ENCODE measurements at regions not wholly inside any gene's neighbourhood (a gene's known extent, or its start where the extent isn't known, plus 50 kb on each side); places are given as distances from the start of the nearest gene placed in this dataset.

DNA sequence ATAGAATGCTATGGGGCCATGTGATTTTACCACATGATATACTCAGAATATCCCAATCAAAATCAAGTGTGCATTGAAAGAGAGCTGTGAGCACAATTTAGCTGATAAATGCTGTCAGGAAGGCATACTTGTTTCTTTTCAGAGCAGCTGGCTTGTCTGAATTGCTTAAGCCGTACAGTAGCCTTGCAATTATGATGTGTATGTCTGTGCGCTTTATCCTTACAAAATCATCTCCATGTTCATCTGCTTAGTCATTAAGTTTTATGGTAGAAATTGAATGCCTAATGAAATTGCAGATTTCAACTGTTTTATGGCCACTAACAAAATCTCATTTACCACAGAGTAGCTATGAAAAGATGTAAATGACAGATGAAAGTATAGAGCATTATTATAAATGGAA is 346.0 kb upstream of the DLGAP1 start:
- H3K27me3 ChIP-seq (ENCODE audit: insufficient read depth, poor library complexity, severe bottlenecking) = no peaks in the 10 kb centered on the region
- H3K4me3 ChIP-seq (replicated peaks; ENCODE audit: insufficient read depth, low read length) = no peak overlapping the region
- no peak for DNase-seq (ENCODE audit: low read depth in 1 of 2, low spot score in 1 of 2)
- no peak overlapping the region for H3K27ac ChIP-seq (replicated peaks)
- TF ChIP-seq, protein P1, sequence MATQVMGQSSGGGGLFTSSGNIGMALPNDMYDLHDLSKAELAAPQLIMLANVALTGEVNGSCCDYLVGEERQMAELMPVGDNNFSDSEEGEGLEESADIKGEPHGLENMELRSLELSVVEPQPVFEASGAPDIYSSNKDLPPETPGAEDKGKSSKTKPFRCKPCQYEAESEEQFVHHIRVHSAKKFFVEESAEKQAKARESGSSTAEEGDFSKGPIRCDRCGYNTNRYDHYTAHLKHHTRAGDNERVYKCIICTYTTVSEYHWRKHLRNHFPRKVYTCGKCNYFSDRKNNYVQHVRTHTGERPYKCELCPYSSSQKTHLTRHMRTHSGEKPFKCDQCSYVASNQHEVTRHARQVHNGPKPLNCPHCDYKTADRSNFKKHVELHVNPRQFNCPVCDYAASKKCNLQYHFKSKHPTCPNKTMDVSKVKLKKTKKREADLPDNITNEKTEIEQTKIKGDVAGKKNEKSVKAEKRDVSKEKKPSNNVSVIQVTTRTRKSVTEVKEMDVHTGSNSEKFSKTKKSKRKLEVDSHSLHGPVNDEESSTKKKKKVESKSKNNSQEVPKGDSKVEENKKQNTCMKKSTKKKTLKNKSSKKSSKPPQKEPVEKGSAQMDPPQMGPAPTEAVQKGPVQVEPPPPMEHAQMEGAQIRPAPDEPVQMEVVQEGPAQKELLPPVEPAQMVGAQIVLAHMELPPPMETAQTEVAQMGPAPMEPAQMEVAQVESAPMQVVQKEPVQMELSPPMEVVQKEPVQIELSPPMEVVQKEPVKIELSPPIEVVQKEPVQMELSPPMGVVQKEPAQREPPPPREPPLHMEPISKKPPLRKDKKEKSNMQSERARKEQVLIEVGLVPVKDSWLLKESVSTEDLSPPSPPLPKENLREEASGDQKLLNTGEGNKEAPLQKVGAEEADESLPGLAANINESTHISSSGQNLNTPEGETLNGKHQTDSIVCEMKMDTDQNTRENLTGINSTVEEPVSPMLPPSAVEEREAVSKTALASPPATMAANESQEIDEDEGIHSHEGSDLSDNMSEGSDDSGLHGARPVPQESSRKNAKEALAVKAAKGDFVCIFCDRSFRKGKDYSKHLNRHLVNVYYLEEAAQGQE (IDR thresholded peaks at IDR 0.05; ENCODE audit: insufficient replicate concordance, low read depth) = no peak

DNA sequence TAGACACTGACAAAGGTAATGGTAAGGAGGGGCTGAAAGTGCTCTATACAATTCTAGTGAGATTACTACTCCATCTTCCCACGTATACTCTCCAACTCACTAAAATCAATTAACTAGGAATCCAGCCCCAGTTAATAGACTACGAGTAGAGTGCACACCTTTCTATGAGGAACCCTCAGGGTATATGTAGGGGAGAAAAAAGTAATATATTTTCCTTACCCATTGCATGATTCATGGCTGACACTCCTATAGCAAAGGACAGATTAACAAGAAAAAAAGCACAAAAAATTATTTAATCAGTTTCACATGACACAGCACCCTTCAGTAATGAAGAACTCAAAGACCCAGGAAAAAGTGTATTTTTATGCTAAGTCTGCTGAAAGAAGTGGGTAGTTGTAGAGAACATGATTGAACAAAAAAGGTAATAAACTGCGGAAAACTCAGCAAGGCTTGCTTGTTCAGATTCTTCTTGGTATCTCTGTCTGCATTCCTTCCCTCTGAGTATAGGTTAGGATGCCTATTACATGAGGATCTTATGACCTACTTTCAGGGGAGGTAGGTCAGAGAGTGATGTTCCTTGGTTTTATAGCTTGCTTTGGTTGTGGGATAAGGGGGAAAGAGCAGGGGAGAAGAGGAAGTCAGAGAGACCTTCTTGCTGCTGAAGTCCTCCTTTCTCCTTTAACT is 342.0 kb upstream of the DLGAP1 start:
- no peak overlapping the region for H3K4me3 ChIP-seq (replicated peaks; ENCODE audit: insufficient read depth, low read length)
- TF ChIP-seq, protein P1 (IDR thresholded peaks at IDR 0.05; ENCODE audit: insufficient replicate concordance, low read depth) = no peak
- no peak for TF ChIP-seq SPI1 (IDR thresholded peaks at IDR 0.05; ENCODE audit: borderline replicate concordance, low read depth)
- TF ChIP-seq GABPA (IDR thresholded peaks at IDR 0.05; ENCODE audit: low read depth) = no peak
- TF ChIP-seq POLR2AphosphoS5 (IDR thresholded peaks at IDR 0.05; ENCODE audit: low read depth) = no peak
- TF ChIP-seq, protein P2, sequence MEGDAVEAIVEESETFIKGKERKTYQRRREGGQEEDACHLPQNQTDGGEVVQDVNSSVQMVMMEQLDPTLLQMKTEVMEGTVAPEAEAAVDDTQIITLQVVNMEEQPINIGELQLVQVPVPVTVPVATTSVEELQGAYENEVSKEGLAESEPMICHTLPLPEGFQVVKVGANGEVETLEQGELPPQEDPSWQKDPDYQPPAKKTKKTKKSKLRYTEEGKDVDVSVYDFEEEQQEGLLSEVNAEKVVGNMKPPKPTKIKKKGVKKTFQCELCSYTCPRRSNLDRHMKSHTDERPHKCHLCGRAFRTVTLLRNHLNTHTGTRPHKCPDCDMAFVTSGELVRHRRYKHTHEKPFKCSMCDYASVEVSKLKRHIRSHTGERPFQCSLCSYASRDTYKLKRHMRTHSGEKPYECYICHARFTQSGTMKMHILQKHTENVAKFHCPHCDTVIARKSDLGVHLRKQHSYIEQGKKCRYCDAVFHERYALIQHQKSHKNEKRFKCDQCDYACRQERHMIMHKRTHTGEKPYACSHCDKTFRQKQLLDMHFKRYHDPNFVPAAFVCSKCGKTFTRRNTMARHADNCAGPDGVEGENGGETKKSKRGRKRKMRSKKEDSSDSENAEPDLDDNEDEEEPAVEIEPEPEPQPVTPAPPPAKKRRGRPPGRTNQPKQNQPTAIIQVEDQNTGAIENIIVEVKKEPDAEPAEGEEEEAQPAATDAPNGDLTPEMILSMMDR (IDR thresholded peaks at IDR 0.05; ENCODE audit: insufficient read depth, low read length) = no peak

GRCh38 chr18:4789506-4789905 is 334.4 kb upstream of the DLGAP1 start:
- no peaks in the 10 kb centered on the region for H3K27me3 ChIP-seq (ENCODE audit: insufficient read depth, poor library complexity, severe bottlenecking)

More for the DNA sequence above, 342.0 kb upstream of the DLGAP1 start:
- Histone ChIP-seq H3K27me3 (ENCODE audit: insufficient read depth, poor library complexity, severe bottlenecking) (no peaks in the 10 kb centered on the region), H3K27ac (replicated peaks) (no peak overlapping the region)
- no peak for DNase-seq (ENCODE audit: low read depth in 1 of 2, low spot score in 1 of 2)

More at GRCh38 chr18:4789506-4789905, 334.4 kb upstream of the DLGAP1 start:
- no peak for DNase-seq (ENCODE audit: low read depth in 1 of 2, low spot score in 1 of 2)
- TF ChIP-seq SPI1 (IDR thresholded peaks at IDR 0.05; ENCODE audit: borderline replicate concordance, low read depth) = no peak
- TF ChIP-seq, protein P2 (IDR thresholded peaks at IDR 0.05; ENCODE audit: insufficient read depth, low read length) = no peak
- TF ChIP-seq, protein P1 (IDR thresholded peaks at IDR 0.05; ENCODE audit: insufficient replicate concordance, low read depth) = no peak
- no peak for TF ChIP-seq POLR2AphosphoS5 (IDR thresholded peaks at IDR 0.05; ENCODE audit: low read depth)
- no peak for TF ChIP-seq GABPA (IDR thresholded peaks at IDR 0.05; ENCODE audit: low read depth)
- H3K27ac ChIP-seq (replicated peaks) = no peak overlapping the region
- no peak overlapping the region for H3K4me3 ChIP-seq (replicated peaks; ENCODE audit: insufficient read depth, low read length)
